ENCODE measurements at regions not wholly inside any gene's neighbourhood (a gene's known extent, or its start where the extent isn't known, plus 50 kb on each side); places are given as distances from the start of the nearest gene placed in this dataset.

DNA sequence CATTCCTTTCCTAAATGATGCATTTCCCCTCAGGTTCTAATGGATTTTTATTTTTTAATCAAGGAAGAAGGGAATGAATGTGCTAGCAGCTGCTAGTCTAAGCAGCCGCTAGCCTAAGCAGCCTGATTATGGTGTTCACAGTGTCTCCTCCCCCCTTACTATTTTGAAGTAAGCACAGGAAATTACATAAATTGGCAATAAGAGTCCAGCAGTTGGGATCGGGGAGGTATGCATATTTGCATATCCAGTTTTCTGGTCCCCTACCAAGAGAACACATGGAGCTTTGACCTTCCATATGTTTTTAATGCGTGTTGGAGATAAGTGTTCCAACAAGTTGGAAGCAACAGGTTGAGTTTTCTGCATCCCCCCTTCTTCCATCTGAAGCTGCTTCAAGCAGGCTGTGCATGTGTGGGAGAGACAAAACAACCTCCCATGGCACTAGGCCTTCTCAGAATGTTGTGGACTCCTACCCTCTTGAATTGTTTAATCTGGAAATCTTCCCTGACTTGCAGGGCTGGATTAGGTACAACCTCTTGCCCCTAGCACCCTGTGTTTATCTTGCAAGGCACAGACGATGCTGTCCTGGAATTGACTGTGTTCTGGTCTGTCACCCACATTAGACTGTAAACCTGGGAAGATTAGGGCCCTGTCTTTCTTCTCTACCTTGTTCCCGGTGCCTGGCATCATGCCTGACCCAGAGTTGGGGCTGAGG, 124.8 kb upstream of the LRIG1 start:
- Histone ChIP-seq H3K36me3 (ENCODE audit: control insufficient read depth in 2 of 4, insufficient read depth in 4 of 4, low read length in 3 of 4) (no peaks in the 10 kb centered on the region), H2BK120ac (replicated peaks; ENCODE audit: low read depth, low read length) (no peak overlapping the region), H3K27ac (ENCODE audit: low read depth, low read length) (no peak overlapping the region), H4K91ac (replicated peaks; ENCODE audit: insufficient read length, low read length) (no peak overlapping the region), H4K5ac (ENCODE audit: insufficient read length, low read depth, low read length) (no peak overlapping the region), H2AFZ (ENCODE audit: low read length) (no peak overlapping the region), H3K9ac (replicated peaks in 1 of 4; ENCODE audit: extremely low read depth in 1 of 4, low read depth in 3 of 4, low read length in 3 of 4) (no peak overlapping the region), H3K9me3 (ENCODE audit: insufficient read depth in 2 of 2, low read depth in 1 of 2, low read length in 1 of 2) (no peaks in the 10 kb centered on the region), H3K23ac (ENCODE audit: insufficient read length) (no peak overlapping the region), H3K27me3 (replicated peaks in 1 of 4; ENCODE audit: control insufficient read depth in 3 of 4, extremely low read depth in 1 of 4, insufficient read depth in 3 of 4, low read length in 3 of 4) (no peaks in the 10 kb centered on the region), H3K18ac (ENCODE audit: extremely low read depth, low read length) (0 out of 2 replicates have a peak overlapping the region, but pooled peaks have one; percentile 63), H3K23me2 (ENCODE audit: low read depth, low read length) (no peaks in the 10 kb centered on the region), H3K4ac (replicated peaks; ENCODE audit: insufficient read length, low read depth, low read length) (no peak overlapping the region), H4K20me1 (replicated peaks in 1 of 2; ENCODE audit: control insufficient read depth in 1 of 2, insufficient read depth in 2 of 2, low read length in 2 of 2) (no peaks in the 10 kb centered on the region), H2BK5ac (ENCODE audit: low read depth, low read length) (no peak overlapping the region), H2BK20ac (ENCODE audit: low read length) (no peak overlapping the region), H2AK5ac (ENCODE audit: low read depth, low read length) (no peak overlapping the region), H3K79me2 (ENCODE audit: control insufficient read depth in 1 of 2, insufficient read depth in 2 of 2, low read length in 2 of 2) (no peaks in the 10 kb centered on the region), H3K4me2 (ENCODE audit: insufficient read depth in 1 of 2, low read depth in 2 of 2, low read length in 2 of 2) (no peak overlapping the region), H3K14ac (ENCODE audit: insufficient read length) (no peak overlapping the region), H4K8ac (ENCODE audit: extremely low read depth, insufficient read depth, low read length) (no peak overlapping the region), H3K4me3 (ENCODE audit: extremely low read depth in 1 of 4, insufficient read depth in 2 of 4, low read depth in 3 of 4, low read length in 4 of 4) (no peak overlapping the region), H3K56ac (replicated peaks; ENCODE audit: insufficient read length, low read depth, low read length) (no peak overlapping the region), H2BK15ac (ENCODE audit: low read length) (no peak overlapping the region), H3K4me1 (replicated peaks in 1 of 4; ENCODE audit: control insufficient read depth in 3 of 4, insufficient read depth in 4 of 4, low read length in 3 of 4) (peaks cover 6 to 10% (median 8%) of the 10 kb centered on the region in 4 experiments; a peak in 4 of 7 replicates), H3K79me1 (ENCODE audit: low read depth, low read length) (no peaks in the 10 kb centered on the region), H2BK12ac (ENCODE audit: low read depth, low read length) (no peak overlapping the region)
- 88% methylated on average over 5 of the region's 5 CpGs; no CpG with 5 or more reads in 1 of the 2 experiments for whole genome bisulfite sequencing, 2 experiments (ENCODE audit: extremely low coverage in 1 of 2, insufficient coverage in 1 of 2, insufficient read length in 1 of 2, insufficient replicate concordance in 2 of 2, low coverage in 1 of 2, low lambda C conversion rate in 2 of 2, missing lambda C conversion rate in 1 of 2)
- ChIA-PET CTCF (ENCODE audit: partially characterized antibody) (interaction anchor here (1.1 to 1.5 kb wide), 2 partner anchors 16 to 23 kb away, joined by 4 read pairs; no protein-coding TSS in a partner anchor), POLR2A (ENCODE audit: partially characterized antibody) (interaction anchor here (0.6 kb wide), 1 partner anchor 127 kb away, joined by 3 read pairs; no protein-coding TSS in a partner anchor)
- TF ChIP-seq, protein P1, sequence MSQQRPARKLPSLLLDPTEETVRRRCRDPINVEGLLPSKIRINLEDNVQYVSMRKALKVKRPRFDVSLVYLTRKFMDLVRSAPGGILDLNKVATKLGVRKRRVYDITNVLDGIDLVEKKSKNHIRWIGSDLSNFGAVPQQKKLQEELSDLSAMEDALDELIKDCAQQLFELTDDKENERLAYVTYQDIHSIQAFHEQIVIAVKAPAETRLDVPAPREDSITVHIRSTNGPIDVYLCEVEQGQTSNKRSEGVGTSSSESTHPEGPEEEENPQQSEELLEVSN (IDR thresholded peaks at IDR 0.05): no peak
- FAIRE-seq: no peak
- DNase-seq (ENCODE audit: low read depth in 1 of 2, low spot score in 2 of 2): no peak

All from H1 (cell line).